NCI-H82 treated with DMSO at 0.1 percent for 48 hours (cell line): ENCODE measurements at regions not wholly inside any gene's neighbourhood (a gene's known extent, or its start where the extent isn't known, plus 50 kb on each side); places are given as distances from the start of the nearest gene placed in this dataset.

ENCODE experiments used
- DNase-seq: peaks from one replicate; lab custom pipeline; 2025; ENCODE audit not compliant: unreplicated experiment; lab: John Stamatoyannopoulos, UW

GRCh38 chr10:44244745-44245600 lies 139.9 kb downstream of the CXCL12 start:
- DNase-seq = no peak

GRCh38 chr10:44243851-44244510 lies 140.9 kb downstream of the CXCL12 start:
- no peak for DNase-seq

GRCh38 chr10:44242826-44243225 lies 142.1 kb downstream of the CXCL12 start:
- no peak for DNase-seq

- DNase-seq = no peak
These were observed 142.8 kb downstream of the CXCL12 start for GRCh38 chr10:44242091-44242490.

- no peak for DNase-seq
These were observed 144.2 kb downstream of the CXCL12 start for GRCh38 chr10:44240584-44241205.

- no peak for DNase-seq
These were observed 146.7 kb downstream of the CXCL12 start for GRCh38 chr10:44238212-44238611.

GRCh38 chr10:44237364-44238049 lies 147.4 kb downstream of the CXCL12 start:
- no peak for DNase-seq

- DNase-seq = no peak
These were observed 149.5 kb downstream of the CXCL12 start for GRCh38 chr10:44235363-44235762.

- no peak for DNase-seq
These were observed 150.4 kb downstream of the CXCL12 start for GRCh38 chr10:44234483-44234875.

GRCh38 chr10:44233561-44234482 lies 151.1 kb downstream of the CXCL12 start:
- peak; percentile 70 for DNase-seq

- no peak for DNase-seq
These were observed 167.6 kb downstream of the CXCL12 start for GRCh38 chr10:44217274-44217820.

GRCh38 chr10:44216073-44216472 lies 168.8 kb downstream of the CXCL12 start:
- DNase-seq = no peak

GRCh38 chr10:44209811-44210210 lies 175.1 kb downstream of the CXCL12 start:
- DNase-seq = no peak

- DNase-seq = no peak
These were observed 177.7 kb downstream of the CXCL12 start for GRCh38 chr10:44207160-44207559.

GRCh38 chr10:44206127-44206818 lies 178.6 kb downstream of the CXCL12 start:
- no peak for DNase-seq

- DNase-seq = no peak
These were observed 179.8 kb downstream of the CXCL12 start for GRCh38 chr10:44205067-44205466.

GRCh38 chr10:44203535-44203934 lies 181.4 kb downstream of the CXCL12 start:
- no peak for DNase-seq

- DNase-seq = no peak
These were observed 181.9 kb downstream of the CXCL12 start for GRCh38 chr10:44202952-44203351.

- DNase-seq = no peak
These were observed 183.2 kb downstream of the CXCL12 start for GRCh38 chr10:44201656-44202055.
